G401.6 (cell line): ENCODE measurements at regions not wholly inside any gene's neighbourhood (a gene's known extent, or its start where the extent isn't known, plus 50 kb on each side); places are given as distances from the start of the nearest gene placed in this dataset.

Experiments used
- FAIRE-seq: peaks from 2 replicates; lab custom pipeline; 2012; peaks lifted over from hg19 to GRCh38; lab: Jason Lieb, UNC

DNA sequence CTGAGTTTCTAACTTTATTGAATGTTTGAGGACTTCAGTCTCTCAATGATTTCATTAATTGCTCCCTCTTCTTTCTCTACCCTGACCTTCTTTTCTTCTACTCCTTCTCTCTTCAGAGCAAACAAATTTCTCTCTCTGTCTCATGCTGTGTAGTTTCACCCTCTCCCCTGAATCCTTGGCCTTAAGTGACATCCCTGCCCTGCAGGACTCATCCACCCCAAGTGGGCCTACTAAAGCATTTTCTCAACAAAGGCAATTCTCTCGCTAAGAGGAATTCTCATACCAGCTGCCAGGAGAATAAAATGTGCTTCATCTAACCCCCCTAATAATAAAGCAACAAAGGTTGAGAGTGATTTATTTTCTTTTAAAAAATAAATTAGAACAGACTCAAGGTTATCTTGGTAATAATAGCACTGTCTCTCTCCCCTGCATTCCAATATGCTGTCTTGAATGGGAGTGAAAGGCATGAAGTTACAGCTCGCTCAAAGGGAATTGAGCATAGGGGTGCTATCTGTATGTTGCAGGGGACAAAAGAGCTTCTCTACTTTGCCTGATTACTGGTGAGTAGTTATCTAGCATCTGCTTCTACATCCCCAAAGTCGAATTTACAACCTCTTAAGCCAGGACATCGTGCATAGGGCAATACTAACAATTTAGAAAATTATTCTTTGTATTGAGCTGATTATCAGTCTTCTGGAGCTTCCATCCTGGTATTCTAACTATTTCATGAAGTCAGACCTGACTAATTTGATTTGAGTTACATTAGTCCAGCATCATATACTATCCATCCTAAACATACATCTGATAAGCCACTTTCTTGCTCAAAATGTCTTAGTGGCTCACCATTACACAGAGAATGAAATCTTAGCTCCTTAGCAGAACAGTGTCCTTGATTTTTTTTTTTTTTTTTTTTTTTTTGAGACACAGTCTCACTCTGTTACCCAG, 76.9 kb upstream of the DNAJC19 start:
- FAIRE-seq = no peak

DNA sequence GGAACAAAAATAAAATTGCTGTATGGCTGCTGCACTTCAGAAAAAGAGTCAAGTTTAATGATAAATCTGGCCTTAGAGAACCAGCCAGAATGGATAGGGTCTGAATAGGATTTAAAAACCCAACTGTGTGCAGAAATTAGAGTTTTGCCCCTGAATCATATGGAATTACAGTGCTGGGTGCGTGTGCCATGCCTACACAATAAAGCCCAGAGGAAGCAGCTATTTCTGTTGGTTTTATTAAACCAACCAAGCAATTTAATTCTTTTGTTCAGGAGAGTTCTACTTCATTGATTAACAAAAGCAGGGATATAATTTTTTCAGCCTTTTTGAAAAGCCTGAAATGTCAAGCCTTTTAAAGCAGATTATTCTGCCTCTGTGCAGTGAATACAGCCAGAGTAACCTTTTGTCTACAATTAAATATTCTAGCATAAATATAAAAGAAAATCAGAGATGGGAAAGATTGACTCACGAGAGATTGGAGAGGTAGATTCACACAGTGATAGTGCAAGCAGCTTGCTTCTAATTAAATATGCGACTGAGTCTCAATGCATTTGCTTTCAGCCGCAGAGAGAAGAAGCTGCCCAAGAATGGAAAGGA, 66.7 kb upstream of the DNAJC19 start:
- FAIRE-seq = no peak

DNA sequence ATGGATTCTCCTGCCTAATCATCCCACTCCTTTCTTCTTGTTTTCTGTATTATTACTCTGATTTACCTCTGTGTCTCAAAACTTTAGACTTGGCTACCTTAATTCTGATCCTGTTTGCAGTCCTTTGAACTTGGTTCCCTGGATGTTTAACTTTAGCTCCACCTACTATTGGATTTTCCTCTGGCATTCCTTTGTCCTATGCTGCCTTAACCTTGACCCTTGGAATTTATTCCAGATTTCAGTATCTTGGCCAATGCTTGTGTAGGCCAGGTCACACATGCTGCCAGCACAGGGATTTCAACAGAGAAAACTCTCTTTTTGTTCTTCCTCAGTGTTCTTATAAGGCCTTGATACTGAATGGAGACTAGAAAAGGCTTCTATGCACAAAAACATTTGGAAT, 65.0 kb upstream of the DNAJC19 start:
- no peak for FAIRE-seq

GRCh38 chr3:181052256-181052655, 62.7 kb upstream of the DNAJC19 start:
- no peak for FAIRE-seq

DNA sequence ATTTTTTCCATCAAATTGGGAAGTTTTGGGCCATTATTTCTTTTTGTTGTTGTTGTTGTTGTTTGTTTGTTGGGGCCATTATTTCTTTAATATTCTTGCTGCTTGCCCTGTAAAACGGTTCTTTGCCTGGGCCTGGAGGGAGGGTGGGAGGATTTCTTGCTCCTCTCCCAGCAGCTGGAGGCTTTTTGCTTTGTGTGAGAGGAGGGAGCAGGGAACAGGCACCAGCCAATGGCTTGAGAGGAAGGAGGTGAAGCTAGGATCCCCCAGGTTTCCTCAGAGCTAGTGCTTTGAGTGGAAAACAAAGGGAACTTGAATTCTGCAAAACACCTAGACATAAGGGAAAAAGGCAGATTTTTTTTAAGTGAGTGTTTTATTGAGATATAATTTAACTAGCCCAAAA, 61.2 kb upstream of the DNAJC19 start:
- FAIRE-seq = no peak

DNA sequence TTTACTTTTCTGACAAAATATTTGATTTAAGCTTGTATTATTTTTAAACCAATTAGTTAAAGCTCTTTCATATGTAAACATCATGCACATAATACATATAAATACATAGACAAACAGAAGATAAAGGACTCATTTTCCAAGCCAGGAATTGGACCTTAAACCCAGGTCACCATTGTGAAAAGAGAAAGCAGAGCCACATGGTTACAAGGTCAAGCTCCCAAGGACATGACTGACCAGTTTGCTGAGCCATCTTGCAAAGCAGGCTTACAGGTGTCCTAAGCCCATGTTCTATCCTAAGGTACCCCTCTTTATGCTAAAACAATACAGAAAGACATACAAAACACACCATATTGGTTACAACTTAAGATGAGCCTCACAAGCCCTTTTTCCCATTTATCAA, 50.5 kb upstream of the DNAJC19 start:
- no peak for FAIRE-seq
